Neuronal stem cell (in vitro differentiated cells): ENCODE measurements at regions not wholly inside any gene's neighbourhood (a gene's known extent, or its start where the extent isn't known, plus 50 kb on each side); places are given as distances from the start of the nearest gene placed in this dataset.

Experiments
- DNase-seq: peaks from one replicate; pipeline ENCODE4 v3.0.0-alpha.2; 2013; ENCODE audit warnings: low spot score
- H2AFZ ChIP-seq: one replicate; pipeline ENCODE4 v1.6.1; 2013; ENCODE audit warnings: mild to moderate bottlenecking, low read length, inconsistent platforms
- H2AK5ac ChIP-seq: 2 replicates; pipeline ENCODE4 v1.6.1; 2013; ENCODE audit warnings: low read depth, mild to moderate bottlenecking, inconsistent platforms, low read length, moderate library complexity, mixed read lengths
- H2BK120ac ChIP-seq: 2 replicates; pipeline ENCODE4 v1.6.1; 2013; ENCODE audit warnings: low read depth, mild to moderate bottlenecking, inconsistent platforms, low read length, moderate library complexity, mixed read lengths
- H2BK12ac ChIP-seq: one replicate; pipeline ENCODE4 v1.6.1; 2013; ENCODE audit warnings: low read length, inconsistent platforms
- H2BK15ac ChIP-seq: 2 replicates; pipeline ENCODE4 v1.6.1; 2013; ENCODE audit warnings: mild to moderate bottlenecking, low read length, inconsistent platforms, mixed read lengths
- H2BK5ac ChIP-seq: one replicate; pipeline ENCODE4 v1.6.1; 2013; ENCODE audit warnings: inconsistent platforms, mild to moderate bottlenecking, low read length, moderate library complexity
- H3K14ac ChIP-seq: one replicate; pipeline ENCODE4 v1.6.1; 2013; ENCODE audit warnings: low read length, inconsistent platforms
- H3K18ac ChIP-seq: 2 replicates; pipeline ENCODE4 v1.6.1; 2013; ENCODE audit warnings: low read length, inconsistent platforms
- H3K23ac ChIP-seq: 2 replicates; pipeline ENCODE4 v1.6.1; 2013; ENCODE audit warnings: low read depth, mild to moderate bottlenecking, mixed read lengths, low read length, inconsistent platforms; ENCODE audit not compliant: poor library complexity
- H3K27ac ChIP-seq: replicated peaks from 3 replicates; pipeline ENCODE4 v1.5.1; 2013; ENCODE audit warnings: low read length, inconsistent platforms
- H3K27me3 ChIP-seq, 3 experiments: 2 replicates each; pipeline ENCODE4 v1.6.1; 2013; ENCODE audit warnings: low read length in 3 of 3, mild to moderate bottlenecking in 2 of 3, inconsistent platforms in 1 of 3, low read depth in 1 of 3, mixed read lengths in 1 of 3, moderate library complexity in 1 of 3; ENCODE audit not compliant: control insufficient read depth in 3 of 3, insufficient read depth in 3 of 3
- H3K36me3 ChIP-seq, 2 donors: replicated peaks in 1 of 2; 2 replicates each; pipeline ENCODE4 v1.6.1; 2013; ENCODE audit warnings: low read length in 2 of 2; ENCODE audit not compliant: control insufficient read depth in 2 of 2, insufficient read depth in 2 of 2
- H3K4ac ChIP-seq: 2 replicates; pipeline ENCODE4 v1.6.1; 2013; ENCODE audit warnings: inconsistent platforms, mild to moderate bottlenecking, low read length, moderate library complexity
- H3K4me1 ChIP-seq, 2 donors: 1 replicate in 1 of 2; 2 replicates in 1 of 2; pipeline ENCODE4 v1.6.1; 2013; ENCODE audit warnings: low read length in 2 of 2, low read depth in 1 of 2; ENCODE audit not compliant: control insufficient read depth in 2 of 2, insufficient read depth in 1 of 2
- H3K4me2 ChIP-seq: one replicate; pipeline ENCODE4 v1.6.1; 2013; ENCODE audit warnings: mild to moderate bottlenecking, low read length, inconsistent platforms; ENCODE audit not compliant: insufficient read depth, poor library complexity, severe bottlenecking
- H3K4me3 ChIP-seq, 2 donors: 2 replicates each; pipeline ENCODE4 v1.5.1; 2013; ENCODE audit warnings: low read length in 2 of 2, mild to moderate bottlenecking in 2 of 2, inconsistent platforms in 1 of 2, moderate library complexity in 1 of 2
- H3K79me1 ChIP-seq: one replicate; pipeline ENCODE4 v1.6.1; 2013; ENCODE audit warnings: low read depth, mild to moderate bottlenecking, inconsistent platforms, low read length, moderate library complexity
- H3K9ac ChIP-seq: one replicate; pipeline ENCODE4 v1.6.1; 2013; ENCODE audit warnings: mild to moderate bottlenecking, low read depth, low read length, inconsistent platforms; ENCODE audit not compliant: poor library complexity
- H3K9me3 ChIP-seq, 2 donors: replicated peaks in 1 of 2; 2 replicates each; pipeline versions ENCODE3 to v1.6.1; 2013; ENCODE audit warnings: low read length in 2 of 2, mild to moderate bottlenecking in 2 of 2, inconsistent platforms in 1 of 2, low read depth in 1 of 2, mixed read lengths in 1 of 2, moderate library complexity in 1 of 2; ENCODE audit not compliant: control insufficient read depth in 2 of 2, insufficient read depth in 1 of 2
- H4K8ac ChIP-seq: one replicate; pipeline ENCODE4 v1.6.1; 2013; ENCODE audit warnings: low read depth, mild to moderate bottlenecking, inconsistent platforms, low read length, moderate library complexity
- H4K91ac ChIP-seq: one replicate; pipeline ENCODE4 v1.6.1; 2013; ENCODE audit warnings: low read length, low read depth, mild to moderate bottlenecking, inconsistent platforms; ENCODE audit not compliant: poor library complexity
- WGBS, 2 donors: extraction: QIAGEN DNeasy Blood & Tissue Kit; methylation state at CpG; one replicate each; pipeline ENCODE4 v1.1.7; 2013; ENCODE audit warnings: missing lambda C conversion rate in 2 of 2, mixed read lengths in 1 of 2; ENCODE audit not compliant: insufficient read length in 2 of 2, insufficient replicate concordance in 1 of 2; ENCODE audit errors: extremely low coverage in 2 of 2; 5-methylcytosine and 5-hydroxymethylcytosine counted together

GRCh38 chr3:174675406-174675805 lies 183.7 kb upstream of the NAALADL2 start:
- peaks cover 3 to 5% of the 10 kb centered on the region in 2 donors for H3K9me3 ChIP-seq
- no peaks in the 10 kb centered on the region for H3K79me1 ChIP-seq
- H2BK15ac ChIP-seq: no peak overlapping the region
- no peak overlapping the region for H3K9ac ChIP-seq
- no peak overlapping the region for H2BK12ac ChIP-seq
- peaks cover 0 to 7% of the 10 kb centered on the region in 2 donors for H3K4me1 ChIP-seq
- no peaks in the 10 kb centered on the region for H3K36me3 ChIP-seq
- no peaks in the 10 kb centered on the region for H3K27me3 ChIP-seq
- no peak overlapping the region for H2BK5ac ChIP-seq
- no peak overlapping the region for H3K4ac ChIP-seq
- no peak overlapping the region for H2AFZ ChIP-seq
- H3K27ac ChIP-seq: no peak overlapping the region
- no peak overlapping the region for H2AK5ac ChIP-seq
- H4K91ac ChIP-seq: no peak overlapping the region
- H3K4me3 ChIP-seq: no peak overlapping the region
- no peak for DNase-seq
- H3K18ac ChIP-seq: no peak overlapping the region
- no peak overlapping the region for H2BK120ac ChIP-seq
- no peak overlapping the region for H3K14ac ChIP-seq
- no peak overlapping the region for H3K4me2 ChIP-seq
- no peak overlapping the region for H3K23ac ChIP-seq
- no peak overlapping the region for H4K8ac ChIP-seq
- WGBS, 2 donors: no CpG with 5 or more reads among the region's 2 CpGs

DNA sequence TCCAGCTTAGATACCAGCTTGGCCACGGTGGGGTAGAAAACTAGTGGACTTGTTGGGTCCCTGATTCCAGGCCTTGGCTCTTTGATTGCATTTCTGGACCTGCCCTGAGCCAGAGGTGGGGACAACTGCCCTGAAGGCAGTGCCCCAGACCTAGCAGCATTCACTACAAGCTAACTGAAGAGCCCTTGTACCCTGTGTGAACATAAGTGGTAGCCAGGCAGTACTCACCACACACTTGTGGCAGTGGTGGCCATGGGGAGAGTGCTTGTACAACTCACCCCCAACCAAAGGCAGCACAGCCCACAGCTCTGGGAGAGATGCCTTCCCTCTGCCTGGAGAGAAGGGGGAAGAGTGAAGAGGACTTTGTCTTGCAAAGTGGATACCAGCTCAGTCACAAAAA lies 177.3 kb upstream of the NAALADL2 start:
- Histone ChIP-seq H2BK120ac (no peak overlapping the region), H3K27ac (no peak overlapping the region), H2AFZ (no peak overlapping the region), H2BK12ac (no peak overlapping the region), H3K18ac (no peak overlapping the region), H2BK15ac (no peak overlapping the region), H3K9ac (peak overlapping the region; percentile 1), H3K14ac (no peak overlapping the region), H3K79me1 (no peaks in the 10 kb centered on the region), H3K4me2 (no peak overlapping the region), H2BK5ac (no peak overlapping the region), H3K9me3 (peaks cover 0 to 3% of the 10 kb centered on the region in 2 donors), H3K36me3 (no peaks in the 10 kb centered on the region), H3K27me3 (no peaks in the 10 kb centered on the region), H4K8ac (no peak overlapping the region), H4K91ac (no peak overlapping the region), H3K4me3 (no peak overlapping the region), H2AK5ac (no peak overlapping the region), H3K4me1 (no peaks in the 10 kb centered on the region), H3K4ac (no peak overlapping the region), H3K23ac (no peak overlapping the region)
- no CpG with 5 or more reads among the region's 1 CpG for WGBS, 2 donors
- no peak for DNase-seq

DNA sequence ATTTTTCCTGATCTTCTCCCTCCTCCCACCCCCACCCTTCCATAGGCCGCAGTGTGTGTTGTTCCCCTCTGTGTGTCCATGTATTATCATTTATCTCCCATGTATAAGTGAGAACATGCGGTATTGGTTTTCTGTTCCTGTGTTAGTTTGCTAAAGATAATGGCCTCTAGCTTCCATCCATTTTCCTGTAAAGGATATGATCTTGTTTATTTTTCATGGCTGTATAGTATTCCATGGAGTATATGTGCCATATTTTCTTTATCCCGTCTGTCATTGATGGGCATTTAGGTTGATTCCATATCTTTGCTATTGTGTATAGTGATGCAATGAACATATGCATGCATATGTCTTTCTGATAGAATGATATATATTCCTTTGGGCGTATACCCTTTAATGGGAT lies 173.3 kb upstream of the NAALADL2 start:
- Histone ChIP-seq H3K27ac (no peak overlapping the region), H3K18ac (no peak overlapping the region), H2AFZ (no peak overlapping the region), H3K4me3 (no peak overlapping the region), H2BK12ac (no peak overlapping the region), H3K23ac (no peak overlapping the region), H3K4me1 (no peaks in the 10 kb centered on the region), H3K4me2 (no peak overlapping the region), H2AK5ac (no peak overlapping the region), H4K91ac (no peak overlapping the region), H3K9me3 (peaks cover 0 to 3% of the 10 kb centered on the region in 2 donors), H2BK5ac (no peak overlapping the region), H3K9ac (no peak overlapping the region), H3K79me1 (no peaks in the 10 kb centered on the region), H4K8ac (no peak overlapping the region), H3K14ac (no peak overlapping the region), H3K36me3 (no peaks in the 10 kb centered on the region), H3K4ac (no peak overlapping the region), H2BK120ac (no peak overlapping the region), H3K27me3 (no peaks in the 10 kb centered on the region), H2BK15ac (no peak overlapping the region)
- DNase-seq: no peak
- WGBS, 2 donors: no CpG with 5 or more reads among the region's 4 CpGs

GRCh38 chr3:174697310-174697709 lies 161.8 kb upstream of the NAALADL2 start:
- no peak overlapping the region for H4K91ac ChIP-seq
- H3K4me1 ChIP-seq: peaks cover 0 to 6% of the 10 kb centered on the region in 2 donors
- no peak overlapping the region for H2BK15ac ChIP-seq
- no peak for DNase-seq
- H3K14ac ChIP-seq: no peak overlapping the region
- H3K9me3 ChIP-seq: peaks cover 0 to 4% of the 10 kb centered on the region in 2 donors
- no peak overlapping the region for H3K27ac ChIP-seq
- no peak overlapping the region for H3K23ac ChIP-seq
- no peaks in the 10 kb centered on the region for H3K36me3 ChIP-seq
- H3K79me1 ChIP-seq: no peaks in the 10 kb centered on the region
- no peak overlapping the region for H2BK12ac ChIP-seq
- no peaks in the 10 kb centered on the region for H3K27me3 ChIP-seq
- no peak overlapping the region for H2AFZ ChIP-seq
- H2BK5ac ChIP-seq: no peak overlapping the region
- WGBS, 2 donors: no CpG with 5 or more reads among the region's 1 CpG
- no peak overlapping the region for H3K4me2 ChIP-seq
- H2BK120ac ChIP-seq: no peak overlapping the region
- no peak overlapping the region for H4K8ac ChIP-seq
- no peak overlapping the region for H2AK5ac ChIP-seq
- H3K4me3 ChIP-seq: no peak overlapping the region
- H3K4ac ChIP-seq: no peak overlapping the region
- no peak overlapping the region for H3K9ac ChIP-seq
- no peak overlapping the region for H3K18ac ChIP-seq
